B cell (primary cell): ENCODE measurements at regions not wholly inside any gene's neighbourhood (a gene's known extent, or its start where the extent isn't known, plus 50 kb on each side); places are given as distances from the start of the nearest gene placed in this dataset.

Experiments used
- ATAC-seq: fragments of 200-7000 bp; cut with Tn5 transposase; one replicate; pipeline ENCODE4 v1.10.0; 2021; ENCODE audit warnings: low read depth, mild to moderate bottlenecking, moderate number of reproducible peaks, moderate library complexity
- CTCF ChIA-PET: fragments of 350-600 bp; sonication (Branson Sonifier 250); formaldehyde crosslinking; loops from one replicate; lab custom pipeline; 2021; ENCODE audit warnings: antibody characterized with exemption, inconsistent platforms; lab: Charles Lee
- POLR2A ChIA-PET: fragments of 350-600 bp; sonication (Branson Sonifier 250); formaldehyde crosslinking; loops from one replicate; lab custom pipeline; 2021; ENCODE audit warnings: antibody characterized with exemption; lab: Charles Lee
- DNase-seq: peaks from one replicate; pipeline ENCODE4 v3.0.0; 2013
- H2AFZ ChIP-seq: 2 replicates; pipeline ENCODE4 v1.6.1; 2012; ENCODE audit warnings: mild to moderate bottlenecking, low read depth, low read length; ENCODE audit not compliant: insufficient read depth, poor library complexity, severe bottlenecking
- H3K27ac ChIP-seq, 2 donors: 1 replicate in 1 of 2; 2 replicates in 1 of 2; pipeline ENCODE4 v1.5.1; 2012 to 2013; ENCODE audit warnings: low read length in 2 of 2, mild to moderate bottlenecking in 2 of 2, moderate library complexity in 1 of 2
- H3K27me3 ChIP-seq, 4 experiments: fragments of 200-600 bp in 1 of 4; sonication (generic) in 1 of 4; replicated peaks in 1 of 4; 1 replicate in 2 of 4; 2 replicates in 2 of 4; pipeline versions ENCODE4 v1.6.1 to v1.7.0; 2013 to 2016; ENCODE audit warnings: low read length in 3 of 4, mild to moderate bottlenecking in 2 of 4, mixed read lengths in 1 of 4, moderate library complexity in 1 of 4; ENCODE audit not compliant: insufficient read depth in 4 of 4, control insufficient read depth in 3 of 4; ENCODE audit errors: control extremely low read depth in 1 of 4
- H3K36me3 ChIP-seq, 2 experiments: replicated peaks in 1 of 2; 1 replicate in 1 of 2; 2 replicates in 1 of 2; pipeline versions ENCODE4 v1.6.1 to v1.7.1; 2013; ENCODE audit warnings: low read length in 1 of 2; ENCODE audit not compliant: insufficient read depth in 2 of 2, control insufficient read depth in 1 of 2; ENCODE audit errors: control extremely low read depth in 1 of 2, extremely low read depth in 1 of 2
- H3K4me1 ChIP-seq, 2 donors: fragments of 200-600 bp in 1 of 2; sonication (generic) in 1 of 2; 1 replicate in 1 of 2; 2 replicates in 1 of 2; pipeline versions ENCODE4 v1.5.1 to v1.6.1; 2013 to 2017; ENCODE audit warnings: low read length in 2 of 2; ENCODE audit not compliant: control insufficient read depth in 2 of 2, insufficient read depth in 2 of 2
- H3K4me2 ChIP-seq: replicated peaks from 2 replicates; pipeline ENCODE3; 2012; ENCODE audit warnings: mild to moderate bottlenecking, low read depth, low read length; ENCODE audit not compliant: poor library complexity, severe bottlenecking
- H3K4me3 ChIP-seq, 5 experiments: fragments of 200-600 bp in 1 of 5; sonication (generic) in 1 of 5; 1 replicate in 3 of 5; 2 replicates in 2 of 5; pipeline versions ENCODE4 v1.5.1 to v1.7.0; 2011 to 2016; ENCODE audit warnings: low read length in 4 of 5, mild to moderate bottlenecking in 4 of 5, low read depth in 2 of 5, control low read depth in 1 of 5, moderate library complexity in 1 of 5; ENCODE audit not compliant: insufficient read depth in 1 of 5; ENCODE audit errors: control extremely low read depth in 1 of 5, extremely low read depth in 1 of 5
- H3K79me2 ChIP-seq: fragments of 200-600 bp; sonication (generic); one replicate; pipeline ENCODE4 v1.6.0; 2016; ENCODE audit warnings: low read length; ENCODE audit not compliant: control insufficient read depth, insufficient read depth
- H3K9ac ChIP-seq: fragments of 200-600 bp; sonication (generic); 2 replicates; pipeline ENCODE4 v1.6.1; 2017; ENCODE audit warnings: mild to moderate bottlenecking, low read length, moderate library complexity
- H3K9me3 ChIP-seq, 3 donors: one replicate each; pipeline versions ENCODE4 v1.6.1 to v1.7.1; 2013; ENCODE audit warnings: low read length in 2 of 3; ENCODE audit not compliant: control insufficient read depth in 2 of 3, insufficient read depth in 1 of 3; ENCODE audit errors: control extremely low read depth in 1 of 3
- H4K20me1 ChIP-seq: 2 replicates; pipeline ENCODE4 v1.6.0; 2012; ENCODE audit warnings: mild to moderate bottlenecking, low read length; ENCODE audit not compliant: insufficient read depth, control insufficient read depth, poor library complexity, severe bottlenecking
- H3K27ac Mint-ChIP-seq: one replicate; pipeline ENCODE4 v1.8.0; 2021; ENCODE audit warnings: mixed read lengths
- H3K27me3 Mint-ChIP-seq: one replicate; pipeline ENCODE4 v1.8.0; 2021; ENCODE audit warnings: mixed read lengths
- H3K4me1 Mint-ChIP-seq: one replicate; pipeline ENCODE4 v1.8.0; 2021; ENCODE audit warnings: mixed read lengths
- H3K4me3 Mint-ChIP-seq: one replicate; pipeline ENCODE4 v1.8.0; 2021; ENCODE audit warnings: mixed read lengths
- H3K9me3 Mint-ChIP-seq: one replicate; pipeline ENCODE4 v1.8.0; 2022; ENCODE audit warnings: mixed read lengths; ENCODE audit not compliant: insufficient read depth
- EZH2 ChIP-seq: IDR thresholded peaks from 2 replicates; pipeline ENCODE4 v1.6.1; 2012; ENCODE audit warnings: borderline replicate concordance, low read depth, mild to moderate bottlenecking, moderate library complexity, low read length; ENCODE audit not compliant: insufficient read depth, poor library complexity, severe bottlenecking
- WGBS: methylation state at CpG from one replicate; pipeline ENCODE4 v1.1.5; 2013; ENCODE audit warnings: missing lambda C conversion rate; ENCODE audit not compliant: insufficient coverage; 5-methylcytosine and 5-hydroxymethylcytosine counted together
- intact Hi-C: fragments of 100-400 bp; cut with micrococcal nuclease; formaldehyde crosslinking; loops from one replicate; pipeline ENCODE4 v1.10.0; 2022
- TF ChIP-seq, protein P1 (sequence below): fragments of 200-600 bp; IDR thresholded peaks from one replicate; pipeline ENCODE4 v1.8.0; 2022; ENCODE audit warnings: antibody characterized with exemption, mild to moderate bottlenecking

DNA sequence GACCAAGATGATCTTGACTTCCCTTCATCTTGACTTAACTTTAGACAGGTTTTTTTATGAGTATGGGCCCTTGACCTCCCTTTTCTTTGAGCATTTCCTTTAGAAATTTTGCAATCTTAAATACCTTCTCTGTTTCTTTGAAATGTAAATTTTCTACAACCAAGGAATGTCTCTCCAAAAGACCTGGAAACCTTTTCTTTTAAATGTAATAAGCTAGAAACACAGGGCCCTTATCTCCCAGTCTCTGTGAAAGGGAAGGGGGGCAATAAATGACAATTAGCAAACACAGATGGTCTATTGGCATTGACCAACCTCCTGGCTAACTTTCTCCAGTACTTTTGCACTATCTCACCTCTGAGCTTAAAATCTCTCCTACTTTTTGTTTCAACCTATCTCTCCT lies 144.3 kb upstream of the GK2 start:
- Histone ChIP-seq H3K36me3 (no peaks in the 10 kb centered on the region), H4K20me1 (no peaks in the 10 kb centered on the region), H3K27ac (no peak overlapping the region), H2AFZ (no peak overlapping the region), H3K4me1 (no peaks in the 10 kb centered on the region), H3K4me3 (no peak overlapping the region), H3K4me2 (no peak overlapping the region), H3K9ac (no peak overlapping the region), H3K79me2 (no peaks in the 10 kb centered on the region), H3K27me3 (no peaks in the 10 kb centered on the region), H3K9me3 (peaks cover 0 to 3% (median 0%) of the 10 kb centered on the region in 3 donors)
- POLR2A ChIA-PET = no interaction called here
- DNase-seq (no peak), ATAC-seq (no peak)
- no peak overlapping the region for H3K4me3 Mint-ChIP-seq
- intact Hi-C loops = no loop called here
- TF ChIP-seq, protein P1, sequence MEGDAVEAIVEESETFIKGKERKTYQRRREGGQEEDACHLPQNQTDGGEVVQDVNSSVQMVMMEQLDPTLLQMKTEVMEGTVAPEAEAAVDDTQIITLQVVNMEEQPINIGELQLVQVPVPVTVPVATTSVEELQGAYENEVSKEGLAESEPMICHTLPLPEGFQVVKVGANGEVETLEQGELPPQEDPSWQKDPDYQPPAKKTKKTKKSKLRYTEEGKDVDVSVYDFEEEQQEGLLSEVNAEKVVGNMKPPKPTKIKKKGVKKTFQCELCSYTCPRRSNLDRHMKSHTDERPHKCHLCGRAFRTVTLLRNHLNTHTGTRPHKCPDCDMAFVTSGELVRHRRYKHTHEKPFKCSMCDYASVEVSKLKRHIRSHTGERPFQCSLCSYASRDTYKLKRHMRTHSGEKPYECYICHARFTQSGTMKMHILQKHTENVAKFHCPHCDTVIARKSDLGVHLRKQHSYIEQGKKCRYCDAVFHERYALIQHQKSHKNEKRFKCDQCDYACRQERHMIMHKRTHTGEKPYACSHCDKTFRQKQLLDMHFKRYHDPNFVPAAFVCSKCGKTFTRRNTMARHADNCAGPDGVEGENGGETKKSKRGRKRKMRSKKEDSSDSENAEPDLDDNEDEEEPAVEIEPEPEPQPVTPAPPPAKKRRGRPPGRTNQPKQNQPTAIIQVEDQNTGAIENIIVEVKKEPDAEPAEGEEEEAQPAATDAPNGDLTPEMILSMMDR = no peak
- TF ChIP-seq EZH2 = no peak
- H3K9me3 Mint-ChIP-seq = peaks cover 2% of the 10 kb centered on the region
- no peak overlapping the region for H3K27ac Mint-ChIP-seq
- CTCF ChIA-PET = no interaction called here
- no peaks in the 10 kb centered on the region for H3K4me1 Mint-ChIP-seq
- no peaks in the 10 kb centered on the region for H3K27me3 Mint-ChIP-seq

DNA sequence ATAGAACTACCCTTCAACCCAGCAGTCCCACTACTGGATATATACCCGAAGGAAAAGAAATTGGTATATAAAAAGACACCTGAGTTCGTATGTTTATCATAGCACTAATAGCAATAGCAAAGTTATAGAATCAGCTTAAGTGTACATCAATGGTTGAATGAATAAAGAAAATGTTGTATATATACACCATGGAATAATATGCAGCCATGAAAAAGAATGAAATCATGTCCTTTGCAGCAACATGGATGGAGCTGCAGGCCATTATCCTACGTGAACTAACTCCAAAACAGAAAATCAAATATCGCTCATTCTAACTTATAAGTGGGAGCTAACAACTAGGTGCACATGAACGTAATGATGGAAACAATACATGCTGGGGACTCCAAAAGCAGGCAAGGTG lies 143.5 kb upstream of the GK2 start:
- Histone ChIP-seq H4K20me1 (no peaks in the 10 kb centered on the region), H3K4me3 (no peak overlapping the region), H2AFZ (no peak overlapping the region), H3K9ac (no peak overlapping the region), H3K4me1 (no peaks in the 10 kb centered on the region), H3K4me2 (no peak overlapping the region), H3K27ac (no peak overlapping the region), H3K36me3 (no peaks in the 10 kb centered on the region), H3K79me2 (no peaks in the 10 kb centered on the region), H3K9me3 (peaks cover 0 to 3% (median 0%) of the 10 kb centered on the region in 3 donors), H3K27me3 (no peaks in the 10 kb centered on the region)
- H3K27ac Mint-ChIP-seq = no peak overlapping the region
- POLR2A ChIA-PET = no interaction called here
- DNase-seq (no peak), ATAC-seq (no peak)
- peaks cover 2% of the 10 kb centered on the region for H3K9me3 Mint-ChIP-seq
- no peaks in the 10 kb centered on the region for H3K27me3 Mint-ChIP-seq
- intact Hi-C loops = no loop called here
- CTCF ChIA-PET = no interaction called here
- no peaks in the 10 kb centered on the region for H3K4me1 Mint-ChIP-seq
- H3K4me3 Mint-ChIP-seq = no peak overlapping the region
- TF ChIP-seq, protein P1 = no peak
- no peak for TF ChIP-seq EZH2
- WGBS = 0% methylated on average over 1 of the region's 5 CpGs
